22Rv1 (cell line): ENCODE measurements at regions not wholly inside any gene's neighbourhood (a gene's known extent, or its start where the extent isn't known, plus 50 kb on each side); places are given as distances from the start of the nearest gene placed in this dataset.

Experiments used
- H3K27ac ChIP-seq: fragments of 450-650 bp; 2 replicates; pipeline ENCODE4 v1.5.1; 2017
- CTCF ChIP-seq: fragments of 450-650 bp; IDR thresholded peaks from 2 replicates; pipeline ENCODE4 v1.5.1; 2017; ENCODE audit warnings: mild to moderate bottlenecking
- ZFX ChIP-seq: fragments of 450-650 bp; IDR thresholded peaks from 2 replicates; pipeline ENCODE4 v1.6.1; 2017; ENCODE audit warnings: antibody characterized with exemption, borderline replicate concordance

GRCh38 chr5:97834561-97834960 lies 651.5 kb upstream of the RIOK2 start:
- TF ChIP-seq CTCF (no peak), ZFX (no peak)
- no peak overlapping the region for H3K27ac ChIP-seq

GRCh38 chr5:97835112-97835511 lies 652.1 kb upstream of the RIOK2 start:
- no peak for TF ChIP-seq ZFX
- TF ChIP-seq CTCF: no peak
- no peak overlapping the region for H3K27ac ChIP-seq

GRCh38 chr5:97836816-97837215 lies 653.8 kb upstream of the RIOK2 start:
- TF ChIP-seq ZFX: no peak
- no peak for TF ChIP-seq CTCF
- no peak overlapping the region for H3K27ac ChIP-seq

GRCh38 chr5:97838214-97838613 lies 655.2 kb upstream of the RIOK2 start:
- H3K27ac ChIP-seq: no peak overlapping the region

GRCh38 chr5:97839341-97840086 lies 656.5 kb upstream of the RIOK2 start:
- TF ChIP-seq ZFX: no peak
- TF ChIP-seq CTCF: no peak
- no peak overlapping the region for H3K27ac ChIP-seq

More at GRCh38 chr5:97838214-97838613, 655.2 kb upstream of the RIOK2 start:
- TF ChIP-seq CTCF (no peak), ZFX (no peak)

- TF ChIP-seq ZFX (no peak), CTCF (no peak)
- H3K27ac ChIP-seq: no peak overlapping the region
Measured at GRCh38 chr5:97840643-97841042, 657.6 kb upstream of the RIOK2 start.

- H3K27ac ChIP-seq: no peak overlapping the region
- TF ChIP-seq CTCF (no peak), ZFX (no peak)
Measured at GRCh38 chr5:97842687-97843086, 659.6 kb upstream of the RIOK2 start.
